ENCODE measurements at regions not wholly inside any gene's neighbourhood (a gene's known extent, or its start where the extent isn't known, plus 50 kb on each side); places are given as distances from the start of the nearest gene placed in this dataset.
A peak's percentile ranks its signal among the peaks of the same experiment; 100 is the strongest.

DNA sequence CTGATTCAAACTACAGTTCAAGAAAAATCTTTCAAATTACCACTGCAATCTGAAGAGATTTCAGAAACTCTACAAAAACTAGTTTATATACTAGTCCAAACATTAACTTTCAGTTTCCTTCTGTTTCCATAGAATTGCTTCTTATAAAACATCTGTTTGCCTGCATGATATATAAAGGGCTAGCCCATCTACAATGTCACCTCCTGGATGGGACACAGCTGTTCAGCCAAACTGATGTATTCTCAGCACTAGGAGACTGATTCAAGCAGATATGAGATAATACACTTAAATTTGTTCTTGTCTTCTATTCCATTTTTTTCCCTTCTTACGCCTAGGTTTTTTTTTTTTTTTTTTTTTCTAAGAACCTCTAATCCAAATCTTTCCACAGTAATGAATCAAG lies 1569.7 kb upstream of the IGFBP7 start:
- no peak for DNase-seq

GRCh38 chr4:58679051-58679450 lies 1568.9 kb upstream of the IGFBP7 start:
- no peak for DNase-seq

- no peak for DNase-seq
Measured at GRCh38 chr4:58669783-58670182, 1559.6 kb upstream of the IGFBP7 start.

DNA sequence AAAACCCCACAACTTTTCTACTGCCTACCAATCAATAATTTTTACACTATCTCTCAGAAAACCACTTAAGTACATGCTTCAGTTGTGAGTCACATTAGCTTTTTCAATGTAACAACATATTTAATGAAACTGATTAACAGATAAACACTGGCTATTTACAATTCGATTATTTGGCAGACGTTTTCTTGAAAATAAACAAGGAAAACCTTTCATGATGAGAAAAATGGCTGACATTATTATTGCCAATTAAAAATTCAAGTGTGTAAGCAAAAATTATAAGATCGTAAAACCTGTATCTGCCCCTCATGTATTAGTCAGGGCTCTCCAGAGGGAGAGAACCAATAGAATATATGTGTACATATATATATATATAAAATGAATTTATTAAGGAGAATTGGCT lies 1555.5 kb upstream of the IGFBP7 start:
- no peak for DNase-seq

GRCh38 chr4:58658701-58659100 lies 1548.5 kb upstream of the IGFBP7 start:
- DNase-seq = peak in 3 of 6 experiments; percentile 7 to 16 (median 9)

DNA sequence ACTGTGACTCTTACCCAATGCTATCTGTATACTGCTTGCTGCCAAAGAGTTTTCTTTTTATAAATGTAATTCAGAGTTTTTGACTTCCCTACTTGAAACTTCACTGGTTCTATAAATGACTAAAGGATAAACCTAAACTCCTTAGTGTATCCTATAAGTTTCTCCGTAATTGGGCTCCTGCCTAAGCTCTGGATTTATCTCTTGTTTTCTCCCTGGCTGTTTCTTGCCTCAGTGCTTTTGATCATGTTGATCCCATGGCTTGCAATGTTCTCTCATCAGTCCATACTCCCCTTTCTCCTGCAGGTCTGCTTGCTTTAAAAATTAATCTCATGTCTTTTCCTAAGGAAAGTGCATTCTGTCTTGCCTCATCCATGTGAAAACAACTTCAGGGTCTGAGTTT lies 1543.1 kb upstream of the IGFBP7 start:
- no peak for DNase-seq

GRCh38 chr4:58649226-58649625 lies 1539.0 kb upstream of the IGFBP7 start:
- no peak for DNase-seq

- no peak for DNase-seq
Measured at GRCh38 chr4:58646126-58646525, 1535.9 kb upstream of the IGFBP7 start.

- no peak for DNase-seq
Measured at GRCh38 chr4:58644549-58644948, 1534.4 kb upstream of the IGFBP7 start.

- DNase-seq = no peak
Measured at GRCh38 chr4:58636381-58636780, 1526.2 kb upstream of the IGFBP7 start.

GRCh38 chr4:58617226-58617625 lies 1507.0 kb upstream of the IGFBP7 start:
- no peak for DNase-seq

GRCh38 chr4:58611012-58611411 lies 1500.8 kb upstream of the IGFBP7 start:
- DNase-seq = no peak

DNA sequence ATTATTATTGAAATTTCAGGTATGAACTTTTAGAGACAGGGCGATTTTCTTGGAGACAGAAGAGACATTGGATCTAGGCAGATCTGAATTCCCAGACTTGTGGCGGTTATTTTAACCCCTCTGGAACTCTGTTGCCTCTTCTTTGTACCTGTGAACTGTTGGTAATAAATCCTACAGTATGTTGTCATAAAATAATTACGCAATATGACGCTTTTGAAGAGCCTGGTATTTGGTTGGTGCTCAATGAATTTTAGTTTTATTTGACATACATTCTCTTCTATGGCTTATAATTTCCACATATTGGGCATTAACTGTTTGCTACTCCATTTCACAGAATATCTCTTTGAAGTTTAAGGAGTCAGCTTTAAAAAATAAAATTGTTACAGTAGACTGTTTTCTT lies 1496.1 kb upstream of the IGFBP7 start:
- no peak for DNase-seq

DNA sequence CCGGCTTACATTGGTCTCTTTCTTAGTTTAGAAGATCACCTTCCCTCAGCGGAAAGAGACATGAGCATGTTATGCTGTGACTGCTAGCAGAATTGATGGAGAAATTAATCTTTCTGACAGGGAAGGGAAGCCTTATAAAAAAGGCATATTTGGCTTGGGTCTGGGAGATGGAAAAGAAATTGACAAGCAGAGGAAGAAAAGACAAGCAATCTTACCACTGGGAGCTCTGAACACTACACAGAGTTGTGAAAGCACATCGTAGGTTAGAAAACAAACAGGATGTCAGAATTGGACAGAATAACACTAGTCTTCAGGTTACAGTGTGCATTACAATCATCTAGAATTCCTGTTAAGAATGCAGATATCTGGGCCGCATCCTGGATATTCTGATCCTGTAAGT lies 1493.8 kb upstream of the IGFBP7 start:
- no peak for DNase-seq

DNA sequence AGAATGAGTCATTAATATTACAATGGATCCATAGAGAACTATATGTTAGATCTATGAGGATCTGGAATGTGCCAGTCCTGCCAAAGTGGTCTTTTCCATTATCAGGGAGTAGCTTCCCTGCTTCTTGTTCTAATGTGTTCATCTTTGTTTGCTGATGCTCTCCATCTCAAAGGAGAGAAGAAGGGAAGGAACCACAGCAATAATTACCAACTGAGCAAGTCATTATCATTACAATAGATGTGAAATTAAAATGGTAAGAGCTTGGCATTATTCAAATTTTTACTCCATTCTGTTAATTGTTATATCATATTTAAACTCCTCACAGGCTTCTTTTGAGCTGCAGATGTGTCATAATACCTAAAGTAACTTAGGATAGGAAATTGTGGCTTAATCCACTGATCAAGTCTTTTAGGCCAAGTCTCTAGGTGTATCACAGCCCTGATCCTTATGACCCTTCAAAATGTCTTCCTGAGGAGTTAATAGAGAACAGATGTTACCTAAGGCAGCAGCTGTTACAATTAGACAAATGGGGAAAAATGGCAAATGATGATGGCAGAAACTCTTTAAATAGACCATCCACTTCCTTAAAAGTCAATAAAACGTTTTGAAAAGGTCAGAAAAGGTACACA lies 1492.7 kb upstream of the IGFBP7 start:
- no peak for DNase-seq

DNA sequence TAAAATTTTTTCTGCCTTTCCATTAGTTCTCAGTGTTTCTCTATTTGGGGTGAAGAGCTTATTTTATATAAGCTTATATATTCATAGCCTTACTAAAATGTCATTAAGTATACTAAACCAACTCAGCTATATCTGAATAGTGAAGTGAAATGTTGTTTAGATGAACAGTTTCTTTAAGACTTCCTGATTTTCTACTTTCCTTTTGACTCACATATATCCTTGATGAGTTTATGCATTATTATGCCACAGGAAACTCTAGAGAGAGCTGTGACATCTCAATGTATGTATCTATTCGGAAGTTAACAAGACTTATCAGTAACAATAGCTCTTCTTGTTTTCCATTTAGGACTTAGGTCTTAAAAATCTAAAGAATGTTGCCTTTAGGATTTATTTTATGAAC lies 1491.8 kb upstream of the IGFBP7 start:
- no peak for DNase-seq

- DNase-seq = no peak
Measured at GRCh38 chr4:58600290-58600689, 1490.1 kb upstream of the IGFBP7 start.

- DNase-seq = no peak
Measured at GRCh38 chr4:58590722-58591121, 1480.5 kb upstream of the IGFBP7 start.

- DNase-seq = no peak
Measured at GRCh38 chr4:58587856-58588255, 1477.7 kb upstream of the IGFBP7 start.

DNA sequence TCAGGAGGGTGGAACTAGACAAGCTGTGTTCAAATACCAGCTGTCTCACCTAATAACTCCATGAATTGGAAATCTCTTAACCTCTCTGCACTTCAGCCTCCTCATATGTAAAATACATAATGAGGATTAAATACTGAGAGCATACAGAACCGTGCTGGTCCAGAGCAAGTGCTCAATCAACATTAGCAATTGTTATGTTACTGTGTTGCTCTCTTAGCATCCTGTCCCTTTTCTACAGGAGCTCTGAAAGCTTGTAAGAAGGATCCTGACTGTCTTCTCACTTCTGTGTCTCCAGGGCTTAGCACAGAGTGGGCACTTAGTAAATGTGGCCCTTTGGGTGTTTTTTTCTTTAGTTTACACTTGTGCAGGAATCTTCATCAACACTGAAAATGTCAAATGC lies 1456.1 kb upstream of the IGFBP7 start:
- no peak for DNase-seq

DNA sequence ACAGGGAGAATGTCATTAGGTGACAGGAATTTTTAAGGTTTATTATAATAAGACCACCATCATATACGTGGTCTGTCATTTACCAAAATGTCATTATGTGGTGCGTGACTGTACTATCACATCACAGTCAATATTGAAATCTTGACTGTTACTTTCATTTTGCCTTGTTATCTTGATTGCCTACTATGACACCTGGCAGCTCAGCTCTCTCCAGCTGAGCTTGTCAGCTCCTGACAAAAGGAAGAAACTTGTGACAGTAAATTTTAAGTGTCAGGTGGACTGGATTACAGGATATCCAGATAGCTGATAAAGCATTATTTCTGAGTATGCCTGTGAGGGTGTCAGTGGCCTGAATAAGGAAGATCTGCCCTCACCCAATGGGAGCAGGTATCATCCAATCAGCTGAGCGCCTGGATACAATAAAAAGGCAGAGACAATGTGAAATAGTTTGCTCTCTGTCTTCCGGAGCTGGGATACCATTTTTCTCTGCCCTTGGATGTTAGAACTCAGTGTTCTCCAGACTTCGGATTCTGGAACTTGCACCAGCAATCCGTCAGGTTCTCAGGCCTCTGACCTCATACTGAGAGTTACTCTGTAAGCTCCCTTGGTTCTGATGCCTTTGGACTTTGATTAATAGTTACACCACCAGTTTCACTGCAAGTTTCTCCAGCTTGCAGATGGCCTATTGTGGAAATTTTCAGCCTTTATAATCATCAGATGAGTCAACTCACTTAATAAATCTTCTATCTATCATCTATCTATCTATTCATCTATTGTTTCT lies 1454.7 kb upstream of the IGFBP7 start:
- no peak for DNase-seq

DNA sequence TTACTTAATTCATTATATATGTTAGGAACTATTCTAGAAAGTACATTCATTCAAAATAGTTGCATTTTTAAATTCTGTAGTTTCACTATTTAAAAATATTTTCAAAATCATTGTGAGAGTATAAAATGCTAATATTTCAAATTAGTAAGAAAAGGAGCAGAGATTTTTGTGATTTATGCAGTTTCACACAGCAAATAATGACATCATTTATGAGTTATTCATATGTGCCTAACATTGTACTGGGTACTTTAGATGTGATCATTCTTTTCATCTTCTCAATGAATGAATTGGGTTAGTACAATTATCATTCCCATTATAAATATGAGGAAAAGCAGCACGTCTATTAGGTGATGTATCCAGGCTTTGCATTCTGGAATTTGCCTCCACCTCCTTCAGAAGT lies 1451.0 kb upstream of the IGFBP7 start:
- no peak for DNase-seq

DNA sequence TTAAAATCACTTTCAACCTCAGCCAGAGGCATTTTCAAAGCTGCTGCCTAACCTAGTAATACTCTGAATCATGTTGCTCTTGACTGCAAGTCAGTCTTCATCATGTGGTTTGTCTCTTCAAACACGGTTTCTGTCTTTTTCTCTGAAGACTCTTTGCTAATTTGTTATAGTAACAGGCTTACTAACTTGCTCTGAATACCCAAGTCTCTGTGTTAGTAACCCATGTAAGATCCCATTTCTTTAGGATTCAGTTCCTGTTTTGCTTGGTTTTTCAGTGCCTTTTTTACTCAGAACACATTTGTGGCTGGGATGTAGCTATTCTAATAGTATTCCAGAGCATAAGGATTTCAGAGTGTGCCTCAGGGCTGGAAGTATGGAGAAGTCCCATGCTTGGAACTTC lies 1450.6 kb upstream of the IGFBP7 start:
- DNase-seq = no peak

GRCh38 chr4:58553679-58554078 lies 1443.5 kb upstream of the IGFBP7 start:
- DNase-seq = no peak

- DNase-seq = no peak
Measured at GRCh38 chr4:58553031-58553430, 1442.8 kb upstream of the IGFBP7 start.
